HUDEP-2 (cell line): ENCODE measurements at regions not wholly inside any gene's neighbourhood (a gene's known extent, or its start where the extent isn't known, plus 50 kb on each side); places are given as distances from the start of the nearest gene placed in this dataset.
"Not testable (repeated sequence)": the region's sequence is repeated elsewhere in the genome, so short reads cannot be mapped to it uniquely, and the experiment has no call there.

ENCODE experiments used
- DNase-seq, 76 experiments: peaks; one replicate each; lab custom pipeline; 2025; ENCODE audit not compliant: unreplicated experiment in 76 of 76; lab: John Stamatoyannopoulos, UW

DNA sequence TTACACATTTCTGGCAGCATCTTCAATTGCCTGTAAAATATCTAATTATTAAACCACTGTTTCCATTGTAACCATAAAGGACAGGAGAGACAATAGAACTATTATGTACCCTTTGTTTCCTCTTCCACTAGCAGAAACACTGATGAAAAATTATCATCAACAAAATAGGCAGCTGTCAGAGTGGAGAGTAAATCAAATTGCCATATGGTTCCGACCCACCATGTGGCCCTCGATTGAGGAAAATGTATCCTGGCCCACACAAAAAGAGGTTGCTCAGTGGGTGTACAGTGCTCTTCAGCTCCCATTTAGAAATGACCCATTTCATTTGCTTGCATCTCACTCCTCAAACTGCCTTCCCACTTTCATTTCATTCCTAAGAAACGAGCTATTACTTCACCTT is 570.6 kb upstream of the UBE2E2 start:
- DNase-seq, result no peak

DNA sequence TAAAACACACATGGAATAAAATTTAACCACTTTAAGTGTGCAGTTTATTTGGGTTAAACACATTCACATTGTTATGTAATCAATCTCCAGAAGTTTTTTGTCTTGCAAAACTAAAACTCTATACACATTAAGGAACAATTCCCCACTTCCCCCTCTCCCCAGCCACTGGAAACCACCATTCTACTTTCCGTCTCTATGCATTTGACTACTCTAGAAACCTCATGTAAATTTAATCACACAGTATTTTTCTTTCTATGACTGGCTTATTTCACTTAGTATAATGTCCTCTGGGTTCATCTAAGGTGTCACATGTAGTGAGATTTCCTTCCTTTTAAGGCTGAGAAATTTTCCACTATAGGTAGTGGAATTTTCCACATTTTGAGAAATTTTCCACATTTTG is 568.7 kb upstream of the UBE2E2 start:
- DNase-seq, result no peak

DNA sequence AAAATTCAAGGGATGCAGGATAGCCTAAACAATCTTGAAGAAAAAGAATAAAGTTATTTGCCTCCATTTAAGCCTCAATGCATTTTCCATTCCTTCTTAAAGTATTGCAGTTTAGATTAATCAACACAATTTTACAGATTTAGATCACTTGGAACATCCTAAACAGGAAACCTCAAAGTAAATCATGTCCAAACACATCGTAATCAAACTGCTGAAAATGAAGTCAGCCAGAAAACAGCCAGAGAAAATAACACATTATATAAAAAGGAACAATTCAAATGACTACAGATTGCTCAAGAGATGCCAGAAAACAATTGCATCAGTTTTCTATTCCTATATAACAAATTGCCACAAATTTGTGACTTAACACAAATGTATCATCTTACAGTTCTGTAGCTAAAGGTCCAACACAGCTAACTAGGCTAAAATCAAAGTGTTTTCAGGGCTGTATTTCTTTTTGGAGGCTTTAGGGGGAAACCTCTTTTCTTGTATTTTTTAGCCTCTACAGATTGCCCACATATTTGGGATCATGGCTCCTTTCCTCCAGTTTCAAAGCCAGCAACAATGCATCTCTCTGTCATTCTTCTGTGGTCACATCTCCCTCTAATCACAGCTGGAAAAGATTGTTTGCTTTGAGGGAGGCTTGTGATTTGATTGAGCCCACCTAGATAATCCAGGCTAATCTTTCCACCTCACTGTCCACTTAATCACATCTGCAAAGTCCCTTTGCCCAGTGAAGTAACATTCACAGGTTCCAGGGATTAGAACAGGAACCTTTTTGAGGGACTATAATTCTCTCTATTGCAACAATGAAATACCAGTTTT is 543.3 kb upstream of the UBE2E2 start:
- no peak for DNase-seq

DNA sequence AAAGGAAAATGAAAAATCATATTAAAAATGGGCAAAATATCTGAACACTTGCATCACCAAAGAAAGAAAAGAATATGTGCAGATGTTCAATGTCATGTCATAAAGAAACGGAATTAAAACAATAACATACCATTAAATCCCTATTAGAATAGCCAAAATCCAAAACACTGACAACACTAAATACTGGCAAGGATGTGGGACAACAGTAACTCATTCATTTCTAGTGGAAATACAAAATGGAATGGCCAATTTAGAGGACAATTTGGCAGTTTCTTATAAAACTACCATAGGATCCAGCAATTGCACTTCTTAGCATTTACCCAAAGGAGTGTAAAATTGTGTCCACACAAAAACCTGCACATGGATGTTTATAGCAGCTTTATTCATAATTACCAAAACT is 542.5 kb upstream of the UBE2E2 start:
- no peak for DNase-seq

DNA sequence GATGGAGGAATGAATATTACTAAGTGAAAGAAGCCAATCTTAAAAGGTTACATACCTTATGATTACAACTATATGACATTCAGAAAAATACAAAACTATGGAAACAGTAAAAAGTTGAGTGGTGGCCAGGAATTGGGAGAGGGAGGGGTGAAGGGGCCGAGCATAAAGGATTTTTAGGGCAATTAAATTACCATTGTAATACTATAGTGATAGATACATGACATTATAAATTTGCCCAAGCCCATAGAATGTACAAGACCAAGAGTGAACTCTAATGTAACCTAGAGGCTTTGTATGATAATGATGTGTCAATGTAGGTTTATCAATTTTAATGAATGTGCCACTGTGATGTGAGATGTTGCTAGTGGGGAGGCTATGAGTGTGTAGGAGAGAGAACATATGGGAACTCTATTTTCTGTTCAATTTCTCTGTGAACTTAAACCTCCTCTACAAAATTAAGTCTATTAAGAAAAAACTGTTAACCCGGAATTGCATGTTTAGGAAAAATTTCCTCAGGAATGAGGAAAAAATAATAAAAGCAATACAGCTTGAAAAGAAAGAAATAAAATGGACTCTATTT is 541.9 kb upstream of the UBE2E2 start:
- DNase-seq, result no peak

DNA sequence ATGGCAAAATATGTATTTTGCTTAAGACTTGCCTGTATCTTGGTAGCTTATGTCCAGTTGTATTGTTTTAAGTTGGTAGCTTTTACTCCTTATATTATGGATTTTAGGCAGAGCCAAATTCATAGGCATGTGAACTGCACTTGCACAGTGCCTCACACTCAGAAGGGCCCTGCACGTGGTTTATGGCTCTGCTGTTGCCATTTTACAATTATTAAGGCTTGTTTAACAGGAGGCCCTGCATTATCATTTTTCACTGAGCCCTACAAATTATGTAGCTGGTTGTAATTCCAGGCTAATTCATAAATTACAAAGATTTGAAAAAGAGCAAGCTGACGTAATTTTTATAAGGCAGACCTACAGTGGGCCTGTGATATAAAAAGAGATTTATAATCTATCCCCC is 537.6 kb upstream of the UBE2E2 start:
- DNase-seq, result no peak

DNA sequence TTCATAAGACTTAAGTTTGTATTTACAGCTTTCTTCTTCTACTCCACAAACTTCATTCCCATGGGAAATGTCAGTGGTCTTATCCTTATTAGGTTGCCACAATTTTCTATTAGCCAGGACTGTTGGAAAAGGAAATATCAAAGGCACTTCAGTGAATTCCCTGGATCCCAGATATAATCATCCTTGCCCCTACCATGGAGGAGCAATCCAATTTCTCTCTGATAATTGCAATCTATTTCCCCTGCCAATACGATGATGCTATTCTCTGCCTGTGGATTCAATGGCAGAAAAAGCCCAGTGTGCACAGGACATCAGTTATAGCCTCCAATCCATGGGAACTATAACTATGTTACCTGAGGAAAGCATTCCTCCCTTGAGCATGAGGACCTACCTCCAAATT is 536.4 kb upstream of the UBE2E2 start:
- no peak for DNase-seq

DNA sequence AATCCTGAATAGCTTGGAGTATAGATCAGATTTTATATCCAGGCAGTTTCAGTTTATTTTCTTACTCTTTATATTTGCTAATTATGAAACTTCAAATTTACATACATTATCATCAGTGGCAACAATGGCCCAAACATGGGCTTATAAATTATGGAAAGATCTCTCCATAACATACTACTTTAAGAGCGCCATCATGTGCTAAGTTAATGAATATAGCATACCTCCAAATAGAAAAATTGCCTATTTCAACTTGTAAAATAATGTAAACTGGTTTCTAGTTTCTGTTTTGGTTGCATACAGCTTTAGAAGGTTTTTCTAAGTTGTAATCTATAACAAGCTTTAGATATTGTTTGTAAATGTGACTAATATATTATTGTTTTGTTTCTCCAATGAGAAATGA is 531.3 kb upstream of the UBE2E2 start:
- no peak for DNase-seq

DNA sequence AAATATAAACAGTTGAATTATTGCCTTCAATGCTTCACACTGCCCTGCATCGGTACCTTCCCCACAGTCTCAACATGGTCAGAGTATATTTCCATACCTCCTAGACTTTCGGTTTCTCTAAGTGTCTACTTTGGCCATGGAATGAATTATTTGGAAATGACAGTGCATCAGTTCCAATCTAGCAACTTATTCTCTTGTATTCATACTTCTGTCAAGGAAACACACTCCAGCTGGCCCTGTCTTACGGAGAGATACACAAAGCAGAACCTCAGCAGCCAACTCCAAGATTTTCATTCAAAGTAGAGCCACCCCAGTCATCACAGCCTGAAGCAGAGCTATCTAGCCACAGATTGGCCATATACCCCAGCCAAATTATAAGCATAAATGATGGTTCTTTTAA is 518.4 kb upstream of the UBE2E2 start:
- no peak for DNase-seq

DNA sequence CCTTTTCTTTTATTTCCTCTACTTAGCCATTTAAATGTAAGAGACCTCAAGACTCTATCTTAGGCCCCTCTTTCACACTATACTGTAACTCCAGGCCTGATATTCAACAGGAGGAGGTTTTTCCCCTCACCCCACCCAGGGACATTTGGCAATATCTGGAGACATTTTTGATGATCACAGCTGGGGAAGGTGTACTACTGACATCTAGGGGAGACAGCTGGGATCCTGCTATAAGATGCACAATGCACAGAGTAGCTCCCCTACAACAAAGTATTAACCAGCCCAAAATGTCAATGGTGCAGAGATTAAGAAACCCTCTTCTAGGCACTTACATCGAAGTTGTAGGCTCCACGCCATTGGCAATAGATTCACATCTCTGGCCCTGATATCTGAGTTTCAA is 517.5 kb upstream of the UBE2E2 start:
- DNase-seq, result peak in 28 of 76 experiments; percentile 0 to 52 (median 13)

DNA sequence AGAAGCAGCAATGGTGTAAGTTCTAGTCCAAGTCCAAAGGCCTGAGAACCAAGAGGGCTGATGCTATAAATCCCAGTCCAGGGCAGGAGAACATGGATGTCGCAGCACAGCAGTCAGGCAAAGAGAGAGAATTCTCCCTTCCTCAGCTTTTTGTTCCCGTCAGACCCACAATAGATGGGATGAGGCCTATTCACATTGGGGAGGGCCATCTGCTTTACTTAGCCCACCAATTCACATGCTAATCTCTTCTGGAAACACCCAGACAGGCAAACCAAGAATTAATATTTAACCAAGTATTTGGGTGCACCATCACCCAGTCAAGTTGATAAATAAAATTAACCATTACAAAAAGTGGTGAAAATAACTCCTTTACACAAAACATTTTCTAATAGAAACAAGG is 511.7 kb upstream of the UBE2E2 start:
- no peak for DNase-seq

DNA sequence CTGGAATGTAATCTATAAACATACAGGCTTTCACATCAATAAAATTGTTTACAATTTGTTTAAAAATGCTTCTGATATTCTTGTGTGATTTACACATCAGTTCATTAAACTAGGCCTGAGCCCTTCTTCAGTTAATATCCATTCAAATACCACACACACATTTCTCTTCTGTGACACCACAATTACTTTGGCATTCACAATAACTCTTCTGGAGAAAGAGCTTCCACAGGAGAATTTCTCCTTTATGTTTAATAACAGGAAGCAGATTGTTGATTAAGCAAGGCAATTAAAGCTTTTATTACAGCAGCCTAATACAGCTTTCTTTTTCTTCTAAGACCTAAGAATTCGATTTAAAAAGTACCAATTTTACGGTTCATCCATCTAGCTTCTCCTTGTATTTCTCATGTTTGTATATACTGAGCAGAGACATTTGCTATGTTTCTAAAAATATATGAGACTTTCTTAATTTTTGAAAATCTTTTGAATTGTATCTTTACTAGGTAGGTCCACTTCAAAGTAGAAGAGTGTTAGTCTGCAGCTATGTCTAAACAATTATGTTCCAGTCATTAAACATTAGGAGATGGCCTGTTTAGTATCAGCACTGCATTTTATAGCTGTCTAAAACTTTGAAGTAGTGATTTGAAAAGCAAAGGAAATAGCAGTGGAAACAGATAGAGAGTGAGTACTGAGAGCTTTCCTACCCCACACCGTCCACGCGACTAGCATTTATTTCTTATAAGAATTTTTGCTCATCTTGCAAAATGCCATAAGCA is 511.1 kb upstream of the UBE2E2 start:
- no peak for DNase-seq

DNA sequence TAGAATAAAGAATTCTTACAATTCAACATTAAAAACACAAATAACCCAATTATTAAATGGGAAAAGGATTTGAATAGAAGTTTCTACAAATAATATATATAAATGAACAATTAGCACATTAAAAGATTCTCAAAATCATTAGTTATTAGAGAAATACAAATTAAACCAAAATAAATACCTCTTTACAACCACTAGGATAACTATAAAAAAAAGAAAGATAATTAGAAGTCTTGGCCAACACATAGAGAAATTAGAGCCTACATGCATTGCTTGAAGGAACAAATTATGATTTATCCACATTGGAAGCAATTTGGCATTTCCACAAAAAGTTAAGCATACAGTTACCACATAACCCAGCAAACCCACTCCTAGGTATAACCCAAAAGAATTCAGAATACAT is 502.3 kb upstream of the UBE2E2 start:
- no peak for DNase-seq

DNA sequence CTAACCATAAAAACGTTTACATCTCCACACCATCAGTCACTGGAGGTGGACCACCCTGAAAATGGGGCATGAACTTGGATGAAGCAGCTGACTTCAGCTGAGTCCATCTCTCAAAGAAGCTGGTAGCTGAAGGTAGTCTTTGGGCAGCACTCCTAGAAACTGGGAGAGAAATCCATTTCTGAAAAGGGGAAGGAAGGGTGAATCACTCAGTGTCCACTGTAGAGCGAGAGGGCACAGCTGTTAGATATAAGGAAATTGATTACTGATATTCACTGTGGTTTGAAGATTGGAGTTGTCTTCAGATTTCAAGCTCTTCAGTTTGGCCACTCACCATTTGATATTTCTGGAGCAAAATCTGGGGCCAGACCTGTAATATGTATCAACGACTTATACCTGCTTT is 499.0 kb upstream of the UBE2E2 start:
- DNase-seq, result no peak

DNA sequence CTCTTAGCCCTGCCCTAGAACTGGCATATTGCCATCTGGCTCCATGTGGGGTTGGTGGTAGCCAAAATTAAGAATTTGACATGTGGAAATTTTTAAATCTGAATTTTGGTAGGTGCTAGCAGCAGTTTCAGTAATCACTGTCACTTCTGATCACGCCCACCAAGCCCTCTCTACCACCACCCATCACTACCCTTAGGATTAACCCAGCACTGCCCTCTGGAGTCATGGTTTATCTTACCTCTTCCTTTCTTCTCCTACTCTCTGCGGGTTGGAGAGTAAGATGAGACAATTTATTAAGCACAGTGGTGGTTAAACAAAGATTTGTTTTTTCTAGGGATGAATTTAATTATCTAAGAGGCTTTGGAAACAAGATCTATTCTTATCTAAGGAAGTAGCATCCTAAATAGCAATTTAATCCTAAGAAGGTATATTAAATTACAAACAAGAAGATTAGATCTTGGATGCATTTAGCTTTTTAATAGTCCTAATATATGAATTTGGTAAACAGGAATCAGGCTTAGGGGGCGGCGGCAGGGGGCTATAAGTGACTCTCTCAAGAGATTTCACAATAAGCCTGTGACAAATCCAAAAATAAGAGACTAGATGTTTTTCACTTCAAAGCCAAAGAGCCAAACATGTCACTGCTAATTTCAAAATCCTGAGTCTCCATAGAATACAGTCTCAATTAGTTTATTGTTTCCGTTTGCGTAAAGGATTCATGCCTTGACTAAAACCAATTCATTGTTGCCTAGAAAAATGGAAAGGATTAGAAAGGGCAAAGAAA is 498.4 kb upstream of the UBE2E2 start:
- no peak for DNase-seq

DNA sequence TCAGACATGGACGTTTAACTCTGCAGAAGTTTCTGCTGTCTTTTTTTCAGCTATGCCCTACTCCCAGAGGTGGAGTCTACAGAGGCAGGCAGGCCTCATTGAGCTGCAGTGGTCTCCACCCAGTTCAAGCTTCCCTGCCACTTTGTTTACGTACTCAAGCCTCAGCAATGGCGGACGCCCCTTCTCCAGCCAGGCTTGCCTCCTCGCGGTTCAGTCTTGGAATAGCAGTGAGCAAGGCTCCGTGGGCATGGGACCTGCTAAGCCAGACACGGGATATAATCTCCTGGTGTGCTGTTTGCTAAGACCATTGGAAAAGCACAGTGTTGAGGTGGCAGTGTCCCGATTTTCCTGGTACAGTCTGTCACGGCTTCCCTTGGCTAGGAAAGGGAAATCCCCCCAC is 496.2 kb upstream of the UBE2E2 start:
- DNase-seq, result not testable (repeated sequence)

DNA sequence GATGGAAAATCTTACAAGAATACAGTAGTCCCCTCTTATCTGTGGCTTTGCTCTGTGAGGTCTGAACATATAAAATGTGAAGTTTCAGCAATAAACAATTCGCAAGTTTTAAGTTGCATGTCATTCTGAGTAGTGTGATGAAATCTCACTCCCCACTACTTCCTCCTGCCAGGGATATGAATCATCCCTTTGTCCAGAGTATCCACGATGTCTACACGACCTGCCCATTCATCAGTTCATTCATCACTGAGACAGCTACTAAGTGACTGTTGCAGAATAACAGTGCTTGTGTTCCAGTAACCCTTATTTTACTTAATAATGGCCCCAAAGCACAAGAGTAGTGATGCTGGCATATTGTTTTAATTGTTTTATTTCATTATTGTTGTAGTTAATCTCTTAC is 489.2 kb upstream of the UBE2E2 start:
- no peak for DNase-seq

DNA sequence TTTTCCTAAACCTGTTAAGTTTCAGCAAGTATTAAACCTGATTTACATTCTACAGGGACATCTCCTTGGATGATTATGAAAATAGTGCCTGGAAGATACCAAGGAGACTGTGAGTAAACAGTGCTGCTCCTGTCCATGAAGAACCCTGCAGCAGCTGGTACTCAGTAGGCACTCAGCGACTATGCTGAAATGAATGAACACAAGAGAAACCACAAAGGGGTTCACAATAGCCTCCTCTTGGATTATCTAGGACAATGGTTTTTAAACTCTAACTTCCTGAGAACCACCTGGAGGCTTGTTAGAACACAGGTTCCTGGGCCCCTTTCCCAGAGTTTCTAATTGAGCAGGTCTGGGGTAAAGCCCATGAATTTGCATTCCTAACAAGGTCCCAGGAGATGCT is 488.4 kb upstream of the UBE2E2 start:
- no peak for DNase-seq

DNA sequence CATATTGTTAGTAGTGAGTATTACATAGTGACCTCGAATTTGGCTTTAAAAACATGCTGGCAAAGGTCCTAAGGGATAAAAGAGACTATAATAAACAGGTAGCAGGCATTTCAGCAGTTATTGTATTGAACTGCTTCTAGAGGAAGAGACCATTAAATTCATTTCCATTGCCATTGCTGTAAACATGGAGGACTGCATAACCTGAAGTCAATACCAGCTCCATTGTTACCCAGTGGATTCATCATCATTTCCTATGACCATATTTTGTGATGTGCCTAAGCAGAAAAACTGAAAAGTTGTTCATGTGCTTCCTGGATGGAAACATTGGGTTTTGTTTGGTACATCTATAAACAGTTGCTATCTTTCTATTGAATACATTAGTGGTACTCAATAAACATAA is 482.5 kb upstream of the UBE2E2 start:
- no peak for DNase-seq

DNA sequence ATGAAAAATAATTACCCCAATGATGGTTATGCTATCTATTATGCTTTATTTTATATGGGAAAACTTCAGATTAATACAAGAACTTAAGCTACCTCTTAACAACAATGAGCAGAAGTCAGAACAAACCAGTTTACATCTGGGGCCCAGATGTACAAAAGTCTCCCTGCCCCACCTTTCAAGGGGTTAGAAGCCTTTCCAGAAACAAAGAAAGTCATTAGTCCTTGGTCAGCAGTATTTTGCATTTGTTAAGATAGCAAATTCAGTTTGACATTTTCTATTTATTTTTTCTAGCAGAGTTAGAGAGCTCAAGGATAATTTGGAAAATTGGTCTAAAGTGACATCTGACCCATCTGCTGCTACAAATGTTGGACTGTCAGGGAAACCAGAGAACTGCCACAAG is 478.7 kb upstream of the UBE2E2 start:
- DNase-seq, result no peak

DNA sequence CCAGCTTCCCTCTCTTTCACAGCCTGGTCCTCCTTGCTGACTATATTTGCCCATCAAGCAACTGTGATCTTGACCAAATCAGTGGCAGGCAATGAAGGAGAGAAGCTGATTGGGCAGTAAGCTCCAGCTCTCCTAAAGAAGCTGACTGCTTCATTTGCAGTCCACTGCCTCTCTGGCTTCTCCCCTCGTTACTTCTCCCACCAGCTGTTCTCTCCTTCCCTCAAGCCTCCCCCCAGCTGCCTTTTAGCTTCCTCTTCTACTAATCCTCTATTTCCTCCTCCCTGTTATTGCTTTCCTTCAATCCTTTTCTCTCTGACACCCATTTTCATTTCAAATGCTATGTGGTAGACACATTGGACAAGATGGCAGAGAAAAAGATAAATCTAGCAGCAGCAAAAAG is 474.7 kb upstream of the UBE2E2 start:
- no peak for DNase-seq
